ENCODE measurements at regions not wholly inside any gene's neighbourhood (a gene's known extent, or its start where the extent isn't known, plus 50 kb on each side); places are given as distances from the start of the nearest gene placed in this dataset.

- no peak for TF ChIP-seq SUZ12 (IDR thresholded peaks at IDR 0.05; ENCODE audit: low read length)
- no peak for TF ChIP-seq NRF1 (IDR thresholded peaks at IDR 0.05; ENCODE audit: low read depth, low read length)
- TF ChIP-seq HDAC2 (IDR thresholded peaks at IDR 0.05; ENCODE audit: borderline replicate concordance in 1 of 2, low read depth in 2 of 2, low read length in 2 of 2) = no peak
- no peak for TF ChIP-seq POU5F1 (IDR thresholded peaks at IDR 0.05; ENCODE audit: low read depth, low read length)
- TF ChIP-seq, protein P1, sequence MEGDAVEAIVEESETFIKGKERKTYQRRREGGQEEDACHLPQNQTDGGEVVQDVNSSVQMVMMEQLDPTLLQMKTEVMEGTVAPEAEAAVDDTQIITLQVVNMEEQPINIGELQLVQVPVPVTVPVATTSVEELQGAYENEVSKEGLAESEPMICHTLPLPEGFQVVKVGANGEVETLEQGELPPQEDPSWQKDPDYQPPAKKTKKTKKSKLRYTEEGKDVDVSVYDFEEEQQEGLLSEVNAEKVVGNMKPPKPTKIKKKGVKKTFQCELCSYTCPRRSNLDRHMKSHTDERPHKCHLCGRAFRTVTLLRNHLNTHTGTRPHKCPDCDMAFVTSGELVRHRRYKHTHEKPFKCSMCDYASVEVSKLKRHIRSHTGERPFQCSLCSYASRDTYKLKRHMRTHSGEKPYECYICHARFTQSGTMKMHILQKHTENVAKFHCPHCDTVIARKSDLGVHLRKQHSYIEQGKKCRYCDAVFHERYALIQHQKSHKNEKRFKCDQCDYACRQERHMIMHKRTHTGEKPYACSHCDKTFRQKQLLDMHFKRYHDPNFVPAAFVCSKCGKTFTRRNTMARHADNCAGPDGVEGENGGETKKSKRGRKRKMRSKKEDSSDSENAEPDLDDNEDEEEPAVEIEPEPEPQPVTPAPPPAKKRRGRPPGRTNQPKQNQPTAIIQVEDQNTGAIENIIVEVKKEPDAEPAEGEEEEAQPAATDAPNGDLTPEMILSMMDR (IDR thresholded peaks at IDR 0.05; ENCODE audit: control extremely low read depth in 1 of 3, insufficient read depth in 1 of 3, low read depth in 1 of 3, low read length in 3 of 3) = no peak
These were observed 161.4 kb upstream of the AHI1 start (continued) for GRCh38 chr6:135658916-135659315.
